HFFc6 (cell line): ENCODE measurements at regions not wholly inside any gene's neighbourhood (a gene's known extent, or its start where the extent isn't known, plus 50 kb on each side); places are given as distances from the start of the nearest gene placed in this dataset.
A peak's percentile ranks its signal among the peaks of the same experiment; 100 is the strongest.
"Not testable (repeated sequence)": the region's sequence is repeated elsewhere in the genome, so short reads cannot be mapped to it uniquely, and the experiment has no call there.

Experiments used
- DNase-seq: peaks from one replicate; pipeline ENCODE4 v3.0.0-alpha.2; 2018
- H3K27ac Mint-ChIP-seq: 2 replicates; pipeline ENCODE4 v1.8.0; 2020; ENCODE audit warnings: mild to moderate bottlenecking, mixed read lengths
- H3K27me3 Mint-ChIP-seq: 2 replicates; pipeline ENCODE4 v1.8.0; 2021; ENCODE audit warnings: mild to moderate bottlenecking, moderate library complexity, mixed read lengths; ENCODE audit not compliant: insufficient read depth
- H3K36me3 Mint-ChIP-seq: 2 replicates; pipeline ENCODE4 v1.8.0; 2021; ENCODE audit warnings: low read depth, mixed read lengths
- H3K4me1 Mint-ChIP-seq: 2 replicates; pipeline ENCODE4 v1.8.0; 2020; ENCODE audit warnings: low read depth, mixed read lengths
- H3K4me3 Mint-ChIP-seq: 2 replicates; pipeline ENCODE4 v1.8.0; 2020; ENCODE audit warnings: mild to moderate bottlenecking, moderate library complexity, mixed read lengths
- H3K9me3 Mint-ChIP-seq: 2 replicates; pipeline ENCODE4 v1.8.0; 2020; ENCODE audit warnings: mild to moderate bottlenecking, mixed read lengths
- CTCF ChIP-seq: fragments of 200-600 bp; sonication (generic); IDR thresholded peaks from 2 replicates; pipeline ENCODE4 v1.5.0; 2021; ENCODE audit warnings: antibody characterized with exemption, mild to moderate bottlenecking

- Mint-ChIP-seq H3K4me1 (peaks cover 19% of the 10 kb centered on the region), H3K4me3 (0 out of 2 replicates have a peak overlapping the region, but pooled peaks have one; percentile 4), H3K27me3 (peaks cover 11% of the 10 kb centered on the region), H3K9me3 (no peaks in the 10 kb centered on the region), H3K36me3 (no peaks in the 10 kb centered on the region), H3K27ac (no peak overlapping the region; the same call in 1 of the 2 replicates)
- no peak for DNase-seq
- no peak for TF ChIP-seq CTCF
These were observed 177.9 kb upstream of the MAP3K1 start for GRCh38 chr5:56637321-56637920.

- peaks cover 13% of the 10 kb centered on the region for H3K9me3 Mint-ChIP-seq
- no peak for DNase-seq
- no peak overlapping the region for H3K4me3 Mint-ChIP-seq
- TF ChIP-seq CTCF, result no peak
- peaks cover 19% of the 10 kb centered on the region for H3K4me1 Mint-ChIP-seq
- H3K27ac Mint-ChIP-seq, result no peak overlapping the region
- H3K36me3 Mint-ChIP-seq, result peaks cover 9% of the 10 kb centered on the region
- H3K27me3 Mint-ChIP-seq, result peaks cover 5% of the 10 kb centered on the region
These were observed 181.4 kb upstream of the MAP3K1 start for GRCh38 chr5:56633950-56634349.

GRCh38 chr5:56632939-56633338, 182.4 kb upstream of the MAP3K1 start:
- H3K4me1 Mint-ChIP-seq, result peaks cover 19% of the 10 kb centered on the region
- no peak overlapping the region for H3K27ac Mint-ChIP-seq
- DNase-seq, result no peak
- H3K4me3 Mint-ChIP-seq, result no peak overlapping the region
- peaks cover 17% of the 10 kb centered on the region for H3K36me3 Mint-ChIP-seq
- peaks cover 19% of the 10 kb centered on the region for H3K9me3 Mint-ChIP-seq
- H3K27me3 Mint-ChIP-seq, result 0 out of 2 replicates have a peak, but pooled peaks cover 2% of the 10 kb centered on the region
- no peak for TF ChIP-seq CTCF

GRCh38 chr5:56632199-56632598, 183.2 kb upstream of the MAP3K1 start:
- Mint-ChIP-seq H3K9me3 (peaks cover 26% of the 10 kb centered on the region), H3K36me3 (peaks cover 21% of the 10 kb centered on the region), H3K4me3 (no peak overlapping the region), H3K4me1 (peaks cover 12% of the 10 kb centered on the region), H3K27me3 (0 out of 2 replicates have a peak, but pooled peaks cover 2% of the 10 kb centered on the region), H3K27ac (no peak overlapping the region)
- no peak for TF ChIP-seq CTCF
- no peak for DNase-seq

- peaks cover 26% of the 10 kb centered on the region for H3K36me3 Mint-ChIP-seq
- no peak for TF ChIP-seq CTCF
- H3K27ac Mint-ChIP-seq, result no peak overlapping the region
- H3K4me3 Mint-ChIP-seq, result no peak overlapping the region
- no peak for DNase-seq
- H3K4me1 Mint-ChIP-seq, result peaks cover 12% of the 10 kb centered on the region
- 0 out of 2 replicates have a peak, but pooled peaks cover 2% of the 10 kb centered on the region for H3K27me3 Mint-ChIP-seq
- H3K9me3 Mint-ChIP-seq, result peaks cover 31% of the 10 kb centered on the region
These were observed 183.6 kb upstream of the MAP3K1 start for GRCh38 chr5:56631719-56632118.

GRCh38 chr5:56628616-56629015, 186.7 kb upstream of the MAP3K1 start:
- peaks cover 31% of the 10 kb centered on the region for H3K9me3 Mint-ChIP-seq
- H3K27ac Mint-ChIP-seq, H3K27me3 Mint-ChIP-seq: not testable (repeated sequence)

More at GRCh38 chr5:56628616-56629015, 186.7 kb upstream of the MAP3K1 start:
- not testable (repeated sequence) for DNase-seq, H3K4me3 Mint-ChIP-seq
- Mint-ChIP-seq H3K4me1 (peaks cover 31% of the 10 kb centered on the region), H3K36me3 (peaks cover 26% of the 10 kb centered on the region)
